ENCODE measurements at regions not wholly inside any gene's neighbourhood (a gene's known extent, or its start where the extent isn't known, plus 50 kb on each side); places are given as distances from the start of the nearest gene placed in this dataset.

- H3K4me3 Mint-ChIP-seq (ENCODE audit: unreplicated experiment) = no peak overlapping the region
- H3K27ac Mint-ChIP-seq (ENCODE audit: unreplicated experiment) = no peak overlapping the region
- H3K4me1 Mint-ChIP-seq (ENCODE audit: low read depth) = no peaks in the 10 kb centered on the region
- peaks cover 16% of the 10 kb centered on the region for H3K27me3 Mint-ChIP-seq (ENCODE audit: low read depth)
- peaks cover 4% of the 10 kb centered on the region for H3K9me3 Mint-ChIP-seq (ENCODE audit: low read depth)
- peaks cover 2% of the 10 kb centered on the region for H3K36me3 Mint-ChIP-seq (ENCODE audit: low read depth)
- TF ChIP-seq CTCF (IDR thresholded peaks at IDR 0.05) = no peak
- no peak for DNase-seq (ENCODE audit: low spot score)
Measured at GRCh38 chr10:117646718-117647117, 104.2 kb downstream of the EMX2 start.

DNA sequence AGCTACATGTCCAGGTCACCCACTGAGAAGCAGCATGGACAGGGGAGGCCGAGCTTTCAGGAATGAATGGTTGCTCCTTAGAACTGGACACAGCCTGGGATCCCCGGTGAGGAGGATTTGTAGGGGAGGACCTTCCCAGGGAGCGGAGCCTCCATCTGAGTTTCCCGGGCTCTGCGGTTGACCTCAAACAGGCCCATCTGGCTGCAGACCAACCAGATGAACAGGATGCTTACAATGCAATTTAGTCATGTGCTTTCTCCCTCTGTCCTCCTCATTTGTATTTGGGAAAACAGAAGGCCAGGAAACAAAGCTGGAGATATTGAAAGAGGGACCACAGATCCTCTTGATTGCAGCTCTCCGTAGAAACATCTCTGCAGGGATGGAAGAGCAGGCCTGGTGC lies 104.8 kb downstream of the EMX2 start:
- Mint-ChIP-seq H3K27ac (ENCODE audit: unreplicated experiment) (no peak overlapping the region), H3K9me3 (ENCODE audit: low read depth) (peaks cover 4% of the 10 kb centered on the region), H3K27me3 (ENCODE audit: low read depth) (peaks cover 11% of the 10 kb centered on the region), H3K36me3 (ENCODE audit: low read depth) (peaks cover 2% of the 10 kb centered on the region), H3K4me3 (ENCODE audit: unreplicated experiment) (no peak overlapping the region), H3K4me1 (ENCODE audit: low read depth) (peaks cover 2% of the 10 kb centered on the region)
- DNase-seq (ENCODE audit: low spot score) = no peak
- no peak for TF ChIP-seq CTCF (IDR thresholded peaks at IDR 0.05)

GRCh38 chr10:117651121-117651520 lies 108.6 kb downstream of the EMX2 start:
- peaks cover 9% of the 10 kb centered on the region for H3K9me3 Mint-ChIP-seq (ENCODE audit: low read depth)
- no peak for TF ChIP-seq CTCF (IDR thresholded peaks at IDR 0.05)
- H3K27ac Mint-ChIP-seq (ENCODE audit: unreplicated experiment) = no peak overlapping the region
- H3K27me3 Mint-ChIP-seq (ENCODE audit: low read depth) = peaks cover 2% of the 10 kb centered on the region
- H3K36me3 Mint-ChIP-seq (ENCODE audit: low read depth) = peaks cover 2% of the 10 kb centered on the region
- no peak overlapping the region for H3K4me3 Mint-ChIP-seq (ENCODE audit: unreplicated experiment)
- DNase-seq (ENCODE audit: low spot score) = no peak
- peaks cover 15% of the 10 kb centered on the region for H3K4me1 Mint-ChIP-seq (ENCODE audit: low read depth)

GRCh38 chr10:117652228-117653169 lies 110.0 kb downstream of the EMX2 start:
- Mint-ChIP-seq H3K36me3 (ENCODE audit: low read depth) (peaks cover 2% of the 10 kb centered on the region), H3K4me3 (ENCODE audit: unreplicated experiment) (no peak overlapping the region), H3K27me3 (ENCODE audit: low read depth) (peaks cover 2% of the 10 kb centered on the region), H3K9me3 (ENCODE audit: low read depth) (peaks cover 9% of the 10 kb centered on the region), H3K4me1 (ENCODE audit: low read depth) (peaks cover 15% of the 10 kb centered on the region), H3K27ac (ENCODE audit: unreplicated experiment) (peak overlapping the region; percentile 6)
- DNase-seq (ENCODE audit: low spot score) = no peak
- TF ChIP-seq CTCF (IDR thresholded peaks at IDR 0.05) = no peak

- no peak for TF ChIP-seq CTCF (IDR thresholded peaks at IDR 0.05)
- no peak for DNase-seq (ENCODE audit: low spot score)
- no peak overlapping the region for H3K4me3 Mint-ChIP-seq (ENCODE audit: unreplicated experiment)
- peaks cover 2% of the 10 kb centered on the region for H3K36me3 Mint-ChIP-seq (ENCODE audit: low read depth)
- H3K27ac Mint-ChIP-seq (ENCODE audit: unreplicated experiment) = peak overlapping the region; percentile 6
- peaks cover 9% of the 10 kb centered on the region for H3K9me3 Mint-ChIP-seq (ENCODE audit: low read depth)
- H3K27me3 Mint-ChIP-seq (ENCODE audit: low read depth) = peaks cover 2% of the 10 kb centered on the region
- H3K4me1 Mint-ChIP-seq (ENCODE audit: low read depth) = peaks cover 15% of the 10 kb centered on the region
Measured at GRCh38 chr10:117653170-117653515, 110.6 kb downstream of the EMX2 start.
